Kidney epithelial cell (primary cell): ENCODE measurements at regions not wholly inside any gene's neighbourhood (a gene's known extent, or its start where the extent isn't known, plus 50 kb on each side); places are given as distances from the start of the nearest gene placed in this dataset.

Experiments used
- DNase-seq: peaks from one replicate; pipeline ENCODE4 v3.0.0-alpha.2; 2010; ENCODE audit warnings: low read depth
- H3K27me3 ChIP-seq: 2 replicates; pipeline ENCODE4 v1.6.0; 2011; ENCODE audit warnings: low read length; ENCODE audit not compliant: control insufficient read depth, insufficient read depth
- H3K36me3 ChIP-seq: 2 replicates; pipeline ENCODE4 v1.5.1; 2011; ENCODE audit warnings: low read length; ENCODE audit not compliant: control insufficient read depth, insufficient read depth
- H3K4me3 ChIP-seq: 2 replicates; pipeline ENCODE4 v1.5.1; 2011; ENCODE audit warnings: low read depth, mild to moderate bottlenecking, control low read depth, low read length
- TF ChIP-seq, protein P1 (sequence below): IDR thresholded peaks from 2 replicates; pipeline ENCODE4 v1.5.1; 2011; ENCODE audit warnings: mild to moderate bottlenecking, moderate library complexity, low read length, control low read depth, inconsistent platforms; ENCODE audit not compliant: insufficient read depth, poor library complexity, severe bottlenecking

DNA sequence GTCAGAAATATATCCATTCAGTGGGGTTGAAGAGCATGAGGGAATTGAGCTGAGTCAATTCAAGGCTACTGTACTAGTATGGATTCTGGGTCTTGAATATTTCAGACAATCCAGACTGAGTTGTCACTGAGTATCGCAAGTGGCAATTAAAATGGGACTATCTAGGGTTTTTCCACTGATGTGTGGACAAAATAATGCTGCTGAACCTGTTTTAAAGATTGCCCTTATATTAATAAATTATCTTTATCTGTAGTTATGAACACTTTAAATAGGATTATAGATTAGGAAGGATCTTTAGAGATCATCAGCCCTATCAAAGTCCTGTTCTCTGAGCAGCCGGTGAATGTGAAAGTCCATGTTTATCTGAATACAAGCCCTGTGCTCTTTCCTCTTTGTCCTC lies 478.3 kb upstream of the KIRREL3 start:
- Histone ChIP-seq H3K4me3 (no peak overlapping the region), H3K36me3 (no peaks in the 10 kb centered on the region), H3K27me3 (no peaks in the 10 kb centered on the region)
- DNase-seq = no peak
- TF ChIP-seq, protein P1, sequence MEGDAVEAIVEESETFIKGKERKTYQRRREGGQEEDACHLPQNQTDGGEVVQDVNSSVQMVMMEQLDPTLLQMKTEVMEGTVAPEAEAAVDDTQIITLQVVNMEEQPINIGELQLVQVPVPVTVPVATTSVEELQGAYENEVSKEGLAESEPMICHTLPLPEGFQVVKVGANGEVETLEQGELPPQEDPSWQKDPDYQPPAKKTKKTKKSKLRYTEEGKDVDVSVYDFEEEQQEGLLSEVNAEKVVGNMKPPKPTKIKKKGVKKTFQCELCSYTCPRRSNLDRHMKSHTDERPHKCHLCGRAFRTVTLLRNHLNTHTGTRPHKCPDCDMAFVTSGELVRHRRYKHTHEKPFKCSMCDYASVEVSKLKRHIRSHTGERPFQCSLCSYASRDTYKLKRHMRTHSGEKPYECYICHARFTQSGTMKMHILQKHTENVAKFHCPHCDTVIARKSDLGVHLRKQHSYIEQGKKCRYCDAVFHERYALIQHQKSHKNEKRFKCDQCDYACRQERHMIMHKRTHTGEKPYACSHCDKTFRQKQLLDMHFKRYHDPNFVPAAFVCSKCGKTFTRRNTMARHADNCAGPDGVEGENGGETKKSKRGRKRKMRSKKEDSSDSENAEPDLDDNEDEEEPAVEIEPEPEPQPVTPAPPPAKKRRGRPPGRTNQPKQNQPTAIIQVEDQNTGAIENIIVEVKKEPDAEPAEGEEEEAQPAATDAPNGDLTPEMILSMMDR = no peak

DNA sequence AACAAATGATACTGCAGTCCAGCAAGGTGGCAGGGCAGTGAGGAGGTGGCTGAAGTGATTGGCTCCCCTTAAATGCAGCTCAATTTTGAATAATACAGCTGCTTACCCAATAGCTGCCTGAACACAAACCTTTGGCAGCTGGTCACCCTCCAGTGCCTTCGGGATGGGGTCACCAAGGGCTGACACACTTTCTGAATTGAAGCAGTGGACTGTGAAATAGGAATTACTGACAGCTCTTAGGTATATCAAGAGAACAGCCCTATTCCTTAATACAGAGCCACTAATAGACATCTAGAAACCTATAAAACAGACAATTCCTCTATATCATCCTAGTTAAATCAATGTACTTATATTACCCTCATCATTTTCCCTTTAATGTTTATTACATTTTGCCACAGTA lies 474.2 kb upstream of the KIRREL3 start:
- TF ChIP-seq, protein P1 = no peak
- no peak for DNase-seq
- H3K27me3 ChIP-seq = no peaks in the 10 kb centered on the region
- H3K36me3 ChIP-seq = no peaks in the 10 kb centered on the region
- no peak overlapping the region for H3K4me3 ChIP-seq

GRCh38 chr11:127472505-127472904 lies 471.9 kb upstream of the KIRREL3 start:
- TF ChIP-seq, protein P1 = no peak
- Histone ChIP-seq H3K27me3 (no peaks in the 10 kb centered on the region), H3K36me3 (no peaks in the 10 kb centered on the region), H3K4me3 (no peak overlapping the region)
- no peak for DNase-seq

- no peak for DNase-seq
- no peaks in the 10 kb centered on the region for H3K27me3 ChIP-seq
- TF ChIP-seq, protein P1 = no peak
- no peaks in the 10 kb centered on the region for H3K36me3 ChIP-seq
- no peak overlapping the region for H3K4me3 ChIP-seq
Measured at GRCh38 chr11:127471662-127472061, 471.1 kb upstream of the KIRREL3 start.

- TF ChIP-seq, protein P1 = peak; percentile 58
- no peak for DNase-seq
- Histone ChIP-seq H3K4me3 (no peak overlapping the region), H3K27me3 (no peaks in the 10 kb centered on the region), H3K36me3 (no peaks in the 10 kb centered on the region)
Measured at GRCh38 chr11:127470306-127470884, 469.8 kb upstream of the KIRREL3 start.

GRCh38 chr11:127464325-127464724 lies 463.8 kb upstream of the KIRREL3 start:
- TF ChIP-seq, protein P1 = no peak
- peaks cover 7% of the 10 kb centered on the region for H3K27me3 ChIP-seq
- no peaks in the 10 kb centered on the region for H3K36me3 ChIP-seq
- DNase-seq = no peak
- no peak overlapping the region for H3K4me3 ChIP-seq
